GM19395 (cell line): ENCODE measurements at regions not wholly inside any gene's neighbourhood (a gene's known extent, or its start where the extent isn't known, plus 50 kb on each side); places are given as distances from the start of the nearest gene placed in this dataset.
"Not testable (repeated sequence)": the region's sequence is repeated elsewhere in the genome, so short reads cannot be mapped to it uniquely, and the experiment has no call there.

Source experiments
- ATAC-seq: cut with Tn5 transposase; IDR thresholded peaks from one replicate; pipeline ENCODE4 v1.9.1; 2021; ENCODE audit warnings: mild to moderate bottlenecking, moderate library complexity; ENCODE audit not compliant: unreplicated experiment

- ATAC-seq, result not testable (repeated sequence)
Measured at GRCh38 chr4:49322610-49323572, 336.8 kb downstream of the CWH43 start.

GRCh38 chr4:49323573-49323940 lies 337.5 kb downstream of the CWH43 start:
- ATAC-seq, result not testable (repeated sequence)
